HCT116 (cell line): ENCODE measurements at regions not wholly inside any gene's neighbourhood (a gene's known extent, or its start where the extent isn't known, plus 50 kb on each side); places are given as distances from the start of the nearest gene placed in this dataset.

ENCODE experiments used
- ATAC-seq: fragments of 200-7000 bp; cut with Tn5 transposase; 2 replicates; pipeline ENCODE4 v1.9.1; 2020; ENCODE audit warnings: mild to moderate bottlenecking, moderate library complexity
- BruUV-seq: library from RNA; stranded (reverse); fragments of 400-500 nt; replicated peaks from 2 replicates; lab custom pipeline; 2021; lab: Mats Ljungman, UMichigan
- CTCF ChIA-PET: fragments of 300-600 bp; sonication (Branson Sonifier 250); formaldehyde crosslinking; loops from one replicate; lab custom pipeline; 2021; ENCODE audit warnings: antibody characterized with exemption; lab: Charles Lee
- POLR2A ChIA-PET: fragments of 300-600, 350-600 bp; sonication (Branson Sonifier 250); formaldehyde crosslinking; loops from one replicate; lab custom pipeline; 2021; ENCODE audit warnings: antibody characterized with exemption; lab: Charles Lee
- RAD21 ChIA-PET, 2 experiments: fragments of 300-600 bp; sonication (Branson Sonifier 250); formaldehyde crosslinking; loops; one replicate each; lab custom pipeline; 2023; ENCODE audit warnings: low total read pairs in 2 of 2; ENCODE audit not compliant: uncharacterized antibody in 2 of 2, unreplicated experiment in 2 of 2, low non-redundant PET in 1 of 2; lab: Charles Lee
- DNase-seq: peaks from one replicate; pipeline ENCODE4 v3.0.0-alpha.2; 2010; ENCODE audit warnings: low read depth, low spot score
- H2AFZ ChIP-seq: fragments of 200-600 bp; shearing (Covaris generic), sonication (generic); 2 replicates; pipeline ENCODE4 v1.6.1; 2017; ENCODE audit warnings: low read depth, mixed run types, mixed read lengths, antibody characterized with exemption, low read length; ENCODE audit not compliant: poor library complexity, severe bottlenecking
- H3K27ac ChIP-seq: 2 replicates; pipeline ENCODE4 v1.5.1; 2012; ENCODE audit warnings: low read depth, low read length
- H3K27me3 ChIP-seq: fragments of 200-600 bp; sonication (generic); 2 replicates; pipeline ENCODE4 v1.6.1; 2016; ENCODE audit warnings: mixed run types, low read length, mixed read lengths; ENCODE audit not compliant: insufficient read depth
- H3K36me3 ChIP-seq, 2 experiments: fragments of 200-500 bp in 1 of 2; fragments of 200-600 bp in 1 of 2; sonication (Bioruptor generic) in 1 of 2; sonication (generic) in 1 of 2; 2 replicates each; pipeline versions ENCODE4 v1.5.1 to v1.6.1; 2014 to 2016; ENCODE audit warnings: low read length in 2 of 2, inconsistent platforms in 1 of 2, mixed read lengths in 1 of 2, mixed run types in 1 of 2; ENCODE audit not compliant: insufficient read depth in 2 of 2, control insufficient read depth in 1 of 2
- H3K4me1 ChIP-seq, 2 experiments: fragments of 200-600 bp in 1 of 2; sonication (generic) in 1 of 2; 2 replicates each; pipeline versions ENCODE4 v1.5.1 to v1.6.1; 2012 to 2017; ENCODE audit warnings: low read length in 2 of 2, inconsistent platforms in 1 of 2, mild to moderate bottlenecking in 1 of 2, mixed read lengths in 1 of 2, mixed run types in 1 of 2, moderate library complexity in 1 of 2; ENCODE audit not compliant: insufficient read depth in 2 of 2, control insufficient read depth in 1 of 2
- H3K4me2 ChIP-seq: fragments of 200-600 bp; sonication (generic); 2 replicates; pipeline ENCODE4 v1.6.1; 2017; ENCODE audit warnings: mixed run types, low read length, mixed read lengths
- H3K4me3 ChIP-seq, 2 experiments: fragments of 200-600 bp in 1 of 2; sonication (generic) in 1 of 2; replicated peaks in 1 of 2; 2 replicates each; pipeline ENCODE4 v1.5.1; 2011 to 2016; ENCODE audit warnings: low read length in 2 of 2, control low read depth in 1 of 2, low read depth in 1 of 2, mild to moderate bottlenecking in 1 of 2, mixed read lengths in 1 of 2, mixed run types in 1 of 2
- H3K79me2 ChIP-seq: fragments of 200-600 bp; sonication (generic); 2 replicates; pipeline ENCODE4 v1.6.1; 2017; ENCODE audit warnings: mild to moderate bottlenecking, mixed run types, low read length, moderate library complexity, mixed read lengths; ENCODE audit not compliant: insufficient read depth
- H3K9ac ChIP-seq: fragments of 200-600 bp; sonication (generic); 2 replicates; pipeline ENCODE4 v1.6.1; 2016; ENCODE audit warnings: low read length, mixed read lengths
- H3K9me2 ChIP-seq: fragments of 200-600 bp; sonication (generic), shearing (Covaris generic); 2 replicates; pipeline ENCODE4 v1.6.1; 2017; ENCODE audit warnings: mixed run types, mild to moderate bottlenecking, moderate library complexity; ENCODE audit not compliant: insufficient read depth
- H3K9me3 ChIP-seq, 2 experiments: fragments of 200-500 bp in 1 of 2; fragments of 200-600 bp in 1 of 2; sonication (Bioruptor generic) in 1 of 2; sonication (generic) in 1 of 2; 2 replicates each; pipeline ENCODE4 v1.6.1; 2014 to 2017; ENCODE audit warnings: low read length in 2 of 2, mixed read lengths in 2 of 2, inconsistent platforms in 1 of 2, low read depth in 1 of 2, mild to moderate bottlenecking in 1 of 2, mixed run types in 1 of 2, moderate library complexity in 1 of 2; ENCODE audit not compliant: control insufficient read depth in 1 of 2, insufficient read depth in 1 of 2
- H4K20me1 ChIP-seq: fragments of 200-600 bp; sonication (generic), shearing (Covaris generic); 2 replicates; pipeline ENCODE4 v1.6.1; 2017; ENCODE audit warnings: mixed run types, mild to moderate bottlenecking, moderate library complexity; ENCODE audit not compliant: insufficient read depth
- CBX3 ChIP-seq: IDR thresholded peaks from 2 replicates; pipeline ENCODE4 v1.6.1; 2012; ENCODE audit warnings: low read depth
- CEBPB ChIP-seq: IDR thresholded peaks from 2 replicates; pipeline ENCODE4 v1.6.1; 2012; ENCODE audit warnings: low read depth
- ELF1 ChIP-seq: IDR thresholded peaks from 2 replicates; pipeline ENCODE4 v1.6.1; 2012; ENCODE audit warnings: low read depth, borderline replicate concordance
- EZH2 ChIP-seq: fragments of 200-600 bp; sonication (generic); IDR thresholded peaks from 2 replicates; pipeline ENCODE4 v1.6.1; 2017; ENCODE audit warnings: antibody characterized with exemption, mixed run types
- EZH2phosphoT487 ChIP-seq: fragments of 200-600 bp; IDR thresholded peaks from 2 replicates; pipeline ENCODE4 v1.6.1; 2018; ENCODE audit warnings: antibody characterized with exemption, borderline replicate concordance
- FOSL1 ChIP-seq: IDR thresholded peaks from 2 replicates; pipeline ENCODE4 v1.6.1; 2012; ENCODE audit warnings: low read depth
- POLR2A ChIP-seq: IDR thresholded peaks from 2 replicates; pipeline ENCODE4 v1.7.0; 2011; ENCODE audit warnings: borderline replicate concordance; ENCODE audit not compliant: insufficient read depth, insufficient read length; ENCODE audit errors: extremely low read depth
- POLR2AphosphoS5 ChIP-seq: IDR thresholded peaks from 2 replicates; pipeline ENCODE4 v1.6.1; 2011; ENCODE audit warnings: mild to moderate bottlenecking, low read depth, low read length, moderate library complexity
- RAD21 ChIP-seq: IDR thresholded peaks from 2 replicates; pipeline ENCODE4 v1.6.1; 2012; ENCODE audit warnings: low read depth, mild to moderate bottlenecking
- SIN3A ChIP-seq: IDR thresholded peaks from 2 replicates; pipeline ENCODE4 v1.6.1; 2012; ENCODE audit warnings: low read depth
- TCF7L2 ChIP-seq: IDR thresholded peaks from 2 replicates; pipeline ENCODE4 v1.7.0; 2011; ENCODE audit warnings: borderline replicate concordance, inconsistent platforms; ENCODE audit not compliant: insufficient read depth, insufficient read length; ENCODE audit errors: extremely low read depth
- ZFX ChIP-seq: fragments of 450-650 bp; IDR thresholded peaks from 2 replicates; pipeline ENCODE4 v1.6.1; 2017
- ZNF274 ChIP-seq: fragments of 200-500 bp; sonication (Bioruptor generic); IDR thresholded peaks from 2 replicates; pipeline ENCODE4 v1.6.1; 2014; ENCODE audit warnings: mild to moderate bottlenecking, low read depth, low read length, inconsistent platforms
- intact Hi-C: fragments of 100-400 bp; cut with micrococcal nuclease; formaldehyde crosslinking; loops from 2 replicates; pipeline ENCODE4 v1.10.0; 2022
- TF ChIP-seq, protein P1 (sequence below), 3 experiments: fragments of 200-600 bp in 1 of 3; sonication (generic) in 1 of 3; IDR thresholded peaks in 2 of 3; conservative IDR thresholded peaks in 1 of 3; 2 replicates each; pipeline ENCODE4 v1.5.1; 2012 to 2017; ENCODE audit warnings: low read depth in 2 of 3, low read length in 2 of 3, antibody characterized with exemption in 1 of 3, borderline replicate concordance in 1 of 3, control low read depth in 1 of 3, mild to moderate bottlenecking in 1 of 3, mixed read lengths in 1 of 3, mixed run types in 1 of 3, moderate library complexity in 1 of 3; ENCODE audit not compliant: insufficient read depth in 1 of 3
- TF ChIP-seq, protein P2 (sequence below): IDR thresholded peaks from 2 replicates; pipeline ENCODE4 v1.6.1; 2012
- TF ChIP-seq, protein P3 (sequence below): IDR thresholded peaks from 2 replicates; pipeline ENCODE4 v1.6.1; 2012; ENCODE audit warnings: low read depth
- TF ChIP-seq, protein P4 (sequence below): IDR thresholded peaks from 2 replicates; pipeline ENCODE4 v1.6.1; 2012

DNA sequence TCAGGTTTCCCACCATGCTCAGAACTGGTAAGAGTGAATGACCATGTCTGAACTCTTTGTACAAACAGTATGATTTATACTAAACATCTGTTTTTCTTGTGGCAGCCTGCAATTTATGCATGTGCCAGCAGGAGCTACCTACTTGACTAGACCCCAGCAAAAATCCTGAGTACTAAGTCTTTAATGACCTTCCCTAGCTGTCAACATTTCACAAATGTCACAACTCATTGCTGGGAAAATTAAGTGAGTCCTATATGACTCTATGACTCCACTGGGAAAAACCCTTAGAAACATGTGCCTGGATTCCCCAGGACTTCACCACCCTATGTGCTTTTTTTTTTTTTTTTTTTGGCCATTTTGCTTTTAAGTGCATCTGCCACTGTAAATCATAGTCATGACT, 1225.8 kb downstream of the SUCLG1 start:
- Histone ChIP-seq H3K36me3 (no peaks in the 10 kb centered on the region), H3K27me3 (no peaks in the 10 kb centered on the region), H3K4me1 (no peaks in the 10 kb centered on the region), H2AFZ (no peak overlapping the region), H4K20me1 (no peaks in the 10 kb centered on the region), H3K27ac (no peak overlapping the region), H3K4me2 (no peak overlapping the region), H3K79me2 (no peaks in the 10 kb centered on the region), H3K9me3 (no peaks in the 10 kb centered on the region), H3K9me2 (no peaks in the 10 kb centered on the region), H3K4me3 (no peak overlapping the region), H3K9ac (no peak overlapping the region)
- intact Hi-C loops = no loop called here
- peak; percentile 4 for DNase-seq
- RAD21 ChIA-PET = no interaction called here
- ATAC-seq = peak; percentile 58; the same call in 1 of the 2 replicates
- BruUV-seq = no TSS peak
- POLR2A ChIA-PET = no interaction called here
- CTCF ChIA-PET = interaction anchor here (1.1 to 1.2 kb wide), 2 partner anchors 37 to 39 kb away, joined by 3 to 4 read pairs; no protein-coding TSS in a partner anchor
- TF ChIP-seq EZH2phosphoT487 = no peak
- TF ChIP-seq, protein P1, sequence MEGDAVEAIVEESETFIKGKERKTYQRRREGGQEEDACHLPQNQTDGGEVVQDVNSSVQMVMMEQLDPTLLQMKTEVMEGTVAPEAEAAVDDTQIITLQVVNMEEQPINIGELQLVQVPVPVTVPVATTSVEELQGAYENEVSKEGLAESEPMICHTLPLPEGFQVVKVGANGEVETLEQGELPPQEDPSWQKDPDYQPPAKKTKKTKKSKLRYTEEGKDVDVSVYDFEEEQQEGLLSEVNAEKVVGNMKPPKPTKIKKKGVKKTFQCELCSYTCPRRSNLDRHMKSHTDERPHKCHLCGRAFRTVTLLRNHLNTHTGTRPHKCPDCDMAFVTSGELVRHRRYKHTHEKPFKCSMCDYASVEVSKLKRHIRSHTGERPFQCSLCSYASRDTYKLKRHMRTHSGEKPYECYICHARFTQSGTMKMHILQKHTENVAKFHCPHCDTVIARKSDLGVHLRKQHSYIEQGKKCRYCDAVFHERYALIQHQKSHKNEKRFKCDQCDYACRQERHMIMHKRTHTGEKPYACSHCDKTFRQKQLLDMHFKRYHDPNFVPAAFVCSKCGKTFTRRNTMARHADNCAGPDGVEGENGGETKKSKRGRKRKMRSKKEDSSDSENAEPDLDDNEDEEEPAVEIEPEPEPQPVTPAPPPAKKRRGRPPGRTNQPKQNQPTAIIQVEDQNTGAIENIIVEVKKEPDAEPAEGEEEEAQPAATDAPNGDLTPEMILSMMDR (IDR thresholded peaks at IDR 0.05 in 2 of 3, conservative IDR thresholded peaks at IDR 0.05 in 1 of 3; ENCODE audit: borderline replicate concordance in 1 of 3, insufficient read depth in 1 of 3, low read depth in 2 of 3, low read length in 2 of 3) = peak in 2 of 3 experiments; percentile 34 to 35; a peak in 2 of 6 replicates

DNA sequence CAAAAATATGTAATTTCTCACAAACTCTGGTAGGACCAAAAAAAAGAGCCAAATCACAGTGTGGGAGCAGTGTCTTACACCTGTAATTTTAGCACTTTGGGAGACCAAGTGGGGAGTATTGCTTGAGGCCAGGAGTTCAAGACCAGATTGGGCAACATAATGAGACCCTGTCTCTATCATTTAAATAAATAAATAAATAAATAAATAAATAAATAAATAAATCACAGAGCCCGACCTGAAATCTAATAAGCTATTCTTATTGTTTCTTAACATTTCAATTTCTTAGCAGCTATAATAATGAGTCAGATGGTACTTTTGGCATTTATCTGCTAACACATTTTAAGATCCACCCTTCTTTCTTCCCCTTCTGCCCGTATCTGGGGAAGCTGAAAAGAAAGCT, 1229.6 kb downstream of the SUCLG1 start:
- H3K9me2 ChIP-seq = no peaks in the 10 kb centered on the region
- CTCF ChIA-PET = no interaction called here
- no TSS peak for BruUV-seq
- no peaks in the 10 kb centered on the region for H4K20me1 ChIP-seq
- H3K4me3 ChIP-seq = no peak overlapping the region
- no peaks in the 10 kb centered on the region for H3K27me3 ChIP-seq
- no peaks in the 10 kb centered on the region for H3K79me2 ChIP-seq
- POLR2A ChIA-PET = no interaction called here
- H3K4me1 ChIP-seq = no peaks in the 10 kb centered on the region
- DNase-seq = no peak
- no peak for ATAC-seq
- H3K4me2 ChIP-seq = no peak overlapping the region
- H3K36me3 ChIP-seq = no peaks in the 10 kb centered on the region
- no peaks in the 10 kb centered on the region for H3K9me3 ChIP-seq
- RAD21 ChIA-PET = no interaction called here
- no peak overlapping the region for H3K27ac ChIP-seq
- no peak overlapping the region for H3K9ac ChIP-seq
- intact Hi-C loops = no loop called here
- no peak overlapping the region for H2AFZ ChIP-seq
- TF ChIP-seq RAD21 (no peak), EZH2phosphoT487 (no peak), ZNF274 (no peak), ELF1 (no peak), POLR2AphosphoS5 (no peak), SIN3A (no peak), CEBPB (no peak), EZH2 (no peak), TCF7L2 (no peak), ZFX (no peak), FOSL1 (no peak), POLR2A (no peak), CBX3 (no peak)
- TF ChIP-seq, protein P2, sequence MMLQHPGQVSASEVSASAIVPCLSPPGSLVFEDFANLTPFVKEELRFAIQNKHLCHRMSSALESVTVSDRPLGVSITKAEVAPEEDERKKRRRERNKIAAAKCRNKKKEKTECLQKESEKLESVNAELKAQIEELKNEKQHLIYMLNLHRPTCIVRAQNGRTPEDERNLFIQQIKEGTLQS = no peak
- TF ChIP-seq, protein P3, sequence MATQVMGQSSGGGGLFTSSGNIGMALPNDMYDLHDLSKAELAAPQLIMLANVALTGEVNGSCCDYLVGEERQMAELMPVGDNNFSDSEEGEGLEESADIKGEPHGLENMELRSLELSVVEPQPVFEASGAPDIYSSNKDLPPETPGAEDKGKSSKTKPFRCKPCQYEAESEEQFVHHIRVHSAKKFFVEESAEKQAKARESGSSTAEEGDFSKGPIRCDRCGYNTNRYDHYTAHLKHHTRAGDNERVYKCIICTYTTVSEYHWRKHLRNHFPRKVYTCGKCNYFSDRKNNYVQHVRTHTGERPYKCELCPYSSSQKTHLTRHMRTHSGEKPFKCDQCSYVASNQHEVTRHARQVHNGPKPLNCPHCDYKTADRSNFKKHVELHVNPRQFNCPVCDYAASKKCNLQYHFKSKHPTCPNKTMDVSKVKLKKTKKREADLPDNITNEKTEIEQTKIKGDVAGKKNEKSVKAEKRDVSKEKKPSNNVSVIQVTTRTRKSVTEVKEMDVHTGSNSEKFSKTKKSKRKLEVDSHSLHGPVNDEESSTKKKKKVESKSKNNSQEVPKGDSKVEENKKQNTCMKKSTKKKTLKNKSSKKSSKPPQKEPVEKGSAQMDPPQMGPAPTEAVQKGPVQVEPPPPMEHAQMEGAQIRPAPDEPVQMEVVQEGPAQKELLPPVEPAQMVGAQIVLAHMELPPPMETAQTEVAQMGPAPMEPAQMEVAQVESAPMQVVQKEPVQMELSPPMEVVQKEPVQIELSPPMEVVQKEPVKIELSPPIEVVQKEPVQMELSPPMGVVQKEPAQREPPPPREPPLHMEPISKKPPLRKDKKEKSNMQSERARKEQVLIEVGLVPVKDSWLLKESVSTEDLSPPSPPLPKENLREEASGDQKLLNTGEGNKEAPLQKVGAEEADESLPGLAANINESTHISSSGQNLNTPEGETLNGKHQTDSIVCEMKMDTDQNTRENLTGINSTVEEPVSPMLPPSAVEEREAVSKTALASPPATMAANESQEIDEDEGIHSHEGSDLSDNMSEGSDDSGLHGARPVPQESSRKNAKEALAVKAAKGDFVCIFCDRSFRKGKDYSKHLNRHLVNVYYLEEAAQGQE = no peak
- TF ChIP-seq, protein P4, sequence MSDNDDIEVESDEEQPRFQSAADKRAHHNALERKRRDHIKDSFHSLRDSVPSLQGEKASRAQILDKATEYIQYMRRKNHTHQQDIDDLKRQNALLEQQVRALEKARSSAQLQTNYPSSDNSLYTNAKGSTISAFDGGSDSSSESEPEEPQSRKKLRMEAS = no peak
